Neural cell (in vitro differentiated cells): ENCODE measurements at regions not wholly inside any gene's neighbourhood (a gene's known extent, or its start where the extent isn't known, plus 50 kb on each side); places are given as distances from the start of the nearest gene placed in this dataset.

Experiments
- EP300 ChIP-seq: fragments of 450-650 bp; conservative IDR thresholded peaks from 2 replicates; pipeline ENCODE4 v1.6.1; 2014; ENCODE audit warnings: antibody characterized with exemption, mild to moderate bottlenecking, moderate library complexity; ENCODE audit not compliant: poor library complexity, severe bottlenecking
- EZH2 ChIP-seq: fragments of 200-600, 300-800 bp; shearing (Covaris generic), sonication (generic); IDR thresholded peaks from 2 replicates; pipeline ENCODE4 v1.6.1; 2014; ENCODE audit warnings: antibody characterized with exemption, low read length, borderline replicate concordance, mild to moderate bottlenecking; ENCODE audit not compliant: insufficient read depth, poor library complexity, severe bottlenecking
- POLR2AphosphoS5 ChIP-seq: IDR thresholded peaks from 2 replicates; pipeline ENCODE4 v1.6.1; 2012
- RAD21 ChIP-seq: fragments of 450-650 bp; conservative IDR thresholded peaks from 2 replicates; pipeline ENCODE4 v1.6.1; 2014; ENCODE audit warnings: antibody characterized with exemption, mild to moderate bottlenecking, moderate library complexity
- SMC3 ChIP-seq: fragments of 450-650 bp; conservative IDR thresholded peaks from 2 replicates; pipeline ENCODE4 v1.6.1; 2014; ENCODE audit warnings: antibody characterized with exemption, mild to moderate bottlenecking, moderate library complexity; ENCODE audit not compliant: poor library complexity
- TAF1 ChIP-seq: IDR thresholded peaks from 2 replicates; pipeline ENCODE4 v1.6.1; 2012; ENCODE audit warnings: low read depth
- TF ChIP-seq, protein P1 (sequence below): fragments of 450-650 bp; IDR thresholded peaks from 2 replicates; pipeline ENCODE4 v1.5.1; 2014; ENCODE audit warnings: antibody characterized with exemption, mild to moderate bottlenecking, moderate library complexity; ENCODE audit not compliant: poor library complexity, severe bottlenecking

DNA sequence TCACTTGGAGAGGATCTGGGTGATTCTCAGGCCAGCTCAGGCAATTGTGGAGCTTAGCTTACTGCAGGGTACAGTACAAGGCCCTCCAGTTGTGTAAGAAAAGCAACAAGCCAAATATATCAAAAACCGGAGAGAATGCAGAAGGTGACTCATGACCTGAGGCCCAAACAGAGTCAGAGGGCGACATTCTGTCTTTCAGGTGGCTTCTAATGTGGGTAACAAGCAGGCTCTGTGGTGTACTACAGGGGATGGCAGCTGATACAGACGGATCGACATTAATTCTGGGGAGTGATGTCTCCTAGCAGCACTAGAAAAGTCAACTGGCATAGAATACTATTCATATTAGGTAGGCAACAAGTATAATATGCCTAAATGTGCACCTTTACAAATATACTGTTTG, 219.5 kb upstream of the SOX11 start:
- TF ChIP-seq, protein P1, sequence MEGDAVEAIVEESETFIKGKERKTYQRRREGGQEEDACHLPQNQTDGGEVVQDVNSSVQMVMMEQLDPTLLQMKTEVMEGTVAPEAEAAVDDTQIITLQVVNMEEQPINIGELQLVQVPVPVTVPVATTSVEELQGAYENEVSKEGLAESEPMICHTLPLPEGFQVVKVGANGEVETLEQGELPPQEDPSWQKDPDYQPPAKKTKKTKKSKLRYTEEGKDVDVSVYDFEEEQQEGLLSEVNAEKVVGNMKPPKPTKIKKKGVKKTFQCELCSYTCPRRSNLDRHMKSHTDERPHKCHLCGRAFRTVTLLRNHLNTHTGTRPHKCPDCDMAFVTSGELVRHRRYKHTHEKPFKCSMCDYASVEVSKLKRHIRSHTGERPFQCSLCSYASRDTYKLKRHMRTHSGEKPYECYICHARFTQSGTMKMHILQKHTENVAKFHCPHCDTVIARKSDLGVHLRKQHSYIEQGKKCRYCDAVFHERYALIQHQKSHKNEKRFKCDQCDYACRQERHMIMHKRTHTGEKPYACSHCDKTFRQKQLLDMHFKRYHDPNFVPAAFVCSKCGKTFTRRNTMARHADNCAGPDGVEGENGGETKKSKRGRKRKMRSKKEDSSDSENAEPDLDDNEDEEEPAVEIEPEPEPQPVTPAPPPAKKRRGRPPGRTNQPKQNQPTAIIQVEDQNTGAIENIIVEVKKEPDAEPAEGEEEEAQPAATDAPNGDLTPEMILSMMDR, result no peak
- no peak for TF ChIP-seq RAD21
- TF ChIP-seq EZH2, result no peak
- TF ChIP-seq POLR2AphosphoS5, result no peak
- no peak for TF ChIP-seq TAF1
- TF ChIP-seq EP300, result no peak
- TF ChIP-seq SMC3, result no peak
